ENCODE measurements at regions not wholly inside any gene's neighbourhood (a gene's known extent, or its start where the extent isn't known, plus 50 kb on each side); places are given as distances from the start of the nearest gene placed in this dataset.

DNA sequence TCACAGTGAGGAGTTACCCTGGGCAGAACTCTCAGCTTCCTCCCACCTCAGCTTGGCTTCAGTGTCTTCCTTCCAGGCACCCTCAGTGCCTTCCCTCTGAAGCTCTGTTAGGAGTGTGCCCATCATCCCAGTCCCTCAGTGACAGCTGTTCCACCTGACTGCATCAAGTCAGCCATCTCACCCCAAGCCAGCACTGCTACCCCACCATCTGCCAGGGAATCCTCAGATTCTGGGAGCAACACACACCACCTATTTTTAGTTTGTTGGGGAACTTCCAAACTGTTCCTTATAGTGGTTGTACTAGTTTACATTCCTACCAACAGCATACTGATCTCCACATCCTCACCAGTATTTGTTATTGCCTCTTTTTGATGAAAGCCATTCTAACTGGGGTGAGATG lies 182.9 kb downstream of the RELL1 start:
- no peak for TF ChIP-seq EZH2 (IDR thresholded peaks at IDR 0.05; ENCODE audit: borderline replicate concordance, low read depth, low read length, severe bottlenecking)
- TF ChIP-seq, protein P1, sequence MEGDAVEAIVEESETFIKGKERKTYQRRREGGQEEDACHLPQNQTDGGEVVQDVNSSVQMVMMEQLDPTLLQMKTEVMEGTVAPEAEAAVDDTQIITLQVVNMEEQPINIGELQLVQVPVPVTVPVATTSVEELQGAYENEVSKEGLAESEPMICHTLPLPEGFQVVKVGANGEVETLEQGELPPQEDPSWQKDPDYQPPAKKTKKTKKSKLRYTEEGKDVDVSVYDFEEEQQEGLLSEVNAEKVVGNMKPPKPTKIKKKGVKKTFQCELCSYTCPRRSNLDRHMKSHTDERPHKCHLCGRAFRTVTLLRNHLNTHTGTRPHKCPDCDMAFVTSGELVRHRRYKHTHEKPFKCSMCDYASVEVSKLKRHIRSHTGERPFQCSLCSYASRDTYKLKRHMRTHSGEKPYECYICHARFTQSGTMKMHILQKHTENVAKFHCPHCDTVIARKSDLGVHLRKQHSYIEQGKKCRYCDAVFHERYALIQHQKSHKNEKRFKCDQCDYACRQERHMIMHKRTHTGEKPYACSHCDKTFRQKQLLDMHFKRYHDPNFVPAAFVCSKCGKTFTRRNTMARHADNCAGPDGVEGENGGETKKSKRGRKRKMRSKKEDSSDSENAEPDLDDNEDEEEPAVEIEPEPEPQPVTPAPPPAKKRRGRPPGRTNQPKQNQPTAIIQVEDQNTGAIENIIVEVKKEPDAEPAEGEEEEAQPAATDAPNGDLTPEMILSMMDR (IDR thresholded peaks at IDR 0.05; ENCODE audit: borderline replicate concordance, extremely low read depth, low read length, poor library complexity, severe bottlenecking): no peak

Data from DND-41 (cell line).